Left ventricle myocardium inferior (tissue), 1 donor: ENCODE measurements at regions not wholly inside any gene's neighbourhood (a gene's known extent, or its start where the extent isn't known, plus 50 kb on each side); places are given as distances from the start of the nearest gene placed in this dataset.

Experiments used
- DNase-seq: peaks from one replicate; pipeline ENCODE4 v3.0.0-alpha.2; 2020
- H3K27ac ChIP-seq: fragments of 200-600 bp; replicated peaks from 2 replicates; pipeline ENCODE4 v1.8.0; 2021
- H3K27me3 ChIP-seq: fragments of 200-600 bp; 2 replicates; pipeline ENCODE4 v1.8.0; 2021; ENCODE audit warnings: low read depth
- H3K36me3 ChIP-seq: fragments of 200-600 bp; 2 replicates; pipeline ENCODE4 v1.8.0; 2021
- H3K4me1 ChIP-seq: fragments of 200-600 bp; 2 replicates; pipeline ENCODE4 v1.8.0; 2021
- H3K4me3 ChIP-seq: fragments of 200-600 bp; 2 replicates; pipeline ENCODE4 v1.8.0; 2021; ENCODE audit warnings: mild to moderate bottlenecking, moderate library complexity
- H3K9me3 ChIP-seq: fragments of 200-600 bp; replicated peaks from 2 replicates; pipeline ENCODE4 v1.8.0; 2021
- CTCF ChIP-seq: fragments of 200-600 bp; IDR thresholded peaks from 2 replicates; pipeline ENCODE4 v1.8.0; 2021; ENCODE audit warnings: antibody characterized with exemption, mild to moderate bottlenecking, borderline replicate concordance
- intact Hi-C: fragments of 100-400 bp; cut with micrococcal nuclease; formaldehyde crosslinking; loops from one replicate; pipeline ENCODE4 v1.11.0; 2022
- donor health status: DM: no; HTN: yes; CAD: no; lungs with severe emphysema.

DNA sequence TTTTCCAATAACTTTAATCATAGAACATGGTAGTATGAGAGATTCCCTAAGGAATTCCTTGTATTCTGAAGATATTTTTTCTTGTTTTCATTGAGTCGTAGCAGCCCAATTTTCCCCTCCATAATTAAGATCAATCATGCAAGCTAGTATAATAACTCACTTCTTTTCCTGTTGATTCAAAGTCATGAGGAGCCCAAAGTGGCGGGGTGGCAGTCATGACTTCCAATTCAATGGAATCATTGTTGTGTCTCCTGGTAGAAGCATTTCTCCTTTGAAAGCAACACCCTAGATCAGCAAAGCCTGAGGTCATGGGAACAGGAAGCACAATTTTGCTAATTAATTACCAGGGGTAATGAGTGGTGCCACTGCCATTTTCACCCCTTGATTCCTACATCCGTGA is 77.6 kb upstream of the MAGI2 start:
- Histone ChIP-seq H3K27ac (no peak overlapping the region), H3K4me3 (no peak overlapping the region), H3K4me1 (no peaks in the 10 kb centered on the region), H3K36me3 (no peaks in the 10 kb centered on the region), H3K9me3 (no peaks in the 10 kb centered on the region), H3K27me3 (no peaks in the 10 kb centered on the region)
- TF ChIP-seq CTCF = no peak
- no peak for DNase-seq
- intact Hi-C loops = no loop called here

GRCh38 chr7:79529881-79530235 is 76.4 kb upstream of the MAGI2 start:
- TF ChIP-seq CTCF = no peak
- Histone ChIP-seq H3K27ac (no peak overlapping the region), H3K27me3 (no peaks in the 10 kb centered on the region), H3K9me3 (no peaks in the 10 kb centered on the region), H3K4me3 (no peak overlapping the region), H3K36me3 (no peaks in the 10 kb centered on the region), H3K4me1 (no peaks in the 10 kb centered on the region)
- intact Hi-C loops = no loop called here
- DNase-seq = no peak

DNA sequence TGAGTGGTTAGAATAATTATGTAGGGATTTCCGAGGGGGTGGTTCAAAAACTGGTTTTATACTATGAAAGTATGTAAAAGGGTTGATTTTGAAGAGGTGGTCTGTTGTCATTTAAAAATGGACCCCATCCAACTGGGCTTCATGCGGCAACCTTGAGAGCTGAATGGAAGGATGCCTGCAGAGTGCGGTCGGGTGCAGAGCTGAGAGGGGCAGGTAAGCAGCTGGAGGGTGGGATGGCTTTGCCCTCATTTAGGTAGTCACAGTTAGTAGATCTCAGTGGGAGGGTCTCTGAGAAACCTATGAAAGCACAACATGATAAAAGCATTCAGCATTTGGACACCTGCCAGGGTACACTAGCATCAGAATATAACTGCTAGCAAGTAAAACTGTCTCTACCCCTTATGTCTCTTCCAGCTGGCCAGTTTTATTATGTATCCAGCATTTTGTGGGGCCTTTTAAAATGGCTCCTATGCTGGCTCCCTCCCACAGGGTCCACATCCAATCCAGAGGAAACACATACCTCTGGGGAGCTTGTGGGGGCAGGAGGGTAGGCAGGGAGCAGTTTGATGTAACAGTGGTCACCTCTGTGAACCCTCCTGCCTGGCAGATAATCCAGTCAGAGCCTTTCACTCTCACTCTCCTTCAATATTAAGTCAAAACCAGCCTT is 75.9 kb upstream of the MAGI2 start:
- Histone ChIP-seq H3K4me1 (no peaks in the 10 kb centered on the region), H3K9me3 (no peaks in the 10 kb centered on the region), H3K27ac (no peak overlapping the region), H3K4me3 (no peak overlapping the region), H3K36me3 (no peaks in the 10 kb centered on the region), H3K27me3 (no peaks in the 10 kb centered on the region)
- no peak for TF ChIP-seq CTCF
- no peak for DNase-seq
- intact Hi-C loops = no loop called here

DNA sequence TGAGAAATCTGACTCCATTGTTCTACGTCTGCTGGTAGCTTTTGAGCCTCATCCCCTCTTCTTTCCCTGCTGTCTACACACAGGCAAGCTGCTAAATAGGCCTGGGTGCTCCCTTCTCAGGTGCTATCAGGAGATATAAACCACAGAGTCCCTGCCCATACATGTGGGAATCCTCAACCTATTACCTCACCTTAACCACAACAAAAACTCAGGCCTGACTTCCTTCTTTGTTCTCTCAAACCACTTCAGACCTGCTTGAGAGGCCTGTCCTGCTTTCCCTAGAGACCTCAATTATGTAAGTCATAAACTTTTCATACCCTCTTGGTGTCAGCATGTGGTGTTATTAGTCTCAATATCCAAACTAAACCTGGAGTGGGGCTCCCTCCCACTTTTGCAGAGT is 75.0 kb upstream of the MAGI2 start:
- intact Hi-C loops = no loop called here
- H3K27me3 ChIP-seq = no peaks in the 10 kb centered on the region
- no peak for TF ChIP-seq CTCF

GRCh38 chr7:79524048-79524447 is 70.6 kb upstream of the MAGI2 start:
- intact Hi-C loops = no loop called here
- no peak for DNase-seq
- Histone ChIP-seq H3K9me3 (no peaks in the 10 kb centered on the region), H3K27ac (no peak overlapping the region), H3K4me1 (no peaks in the 10 kb centered on the region), H3K4me3 (no peak overlapping the region), H3K27me3 (no peaks in the 10 kb centered on the region), H3K36me3 (no peaks in the 10 kb centered on the region)
- no peak for TF ChIP-seq CTCF

More for the DNA sequence above, 75.0 kb upstream of the MAGI2 start:
- H3K4me1 ChIP-seq = no peaks in the 10 kb centered on the region
- H3K9me3 ChIP-seq = no peaks in the 10 kb centered on the region
- H3K27ac ChIP-seq = no peak overlapping the region
- H3K4me3 ChIP-seq = no peak overlapping the region
- H3K36me3 ChIP-seq = no peaks in the 10 kb centered on the region
- no peak for DNase-seq
